ENCODE measurements at regions not wholly inside any gene's neighbourhood (a gene's known extent, or its start where the extent isn't known, plus 50 kb on each side); places are given as distances from the start of the nearest gene placed in this dataset.

- peak in 2 of 3 donors; percentile 55 to 74 for TF ChIP-seq POLR2AphosphoS5 (IDR thresholded peaks at IDR 0.05)
- no peak for TF ChIP-seq CTCF (IDR thresholded peaks at IDR 0.05 in 8 of 11, conservative IDR thresholded peaks at IDR 0.05 in 3 of 11)
- TF ChIP-seq POLR2A (IDR thresholded peaks at IDR 0.05): no peak
Observed at GRCh38 chr12:124388679-124389137, 93.8 kb downstream of the RFLNA start.
